ENCODE measurements at regions not wholly inside any gene's neighbourhood (a gene's known extent, or its start where the extent isn't known, plus 50 kb on each side); places are given as distances from the start of the nearest gene placed in this dataset.

DNA sequence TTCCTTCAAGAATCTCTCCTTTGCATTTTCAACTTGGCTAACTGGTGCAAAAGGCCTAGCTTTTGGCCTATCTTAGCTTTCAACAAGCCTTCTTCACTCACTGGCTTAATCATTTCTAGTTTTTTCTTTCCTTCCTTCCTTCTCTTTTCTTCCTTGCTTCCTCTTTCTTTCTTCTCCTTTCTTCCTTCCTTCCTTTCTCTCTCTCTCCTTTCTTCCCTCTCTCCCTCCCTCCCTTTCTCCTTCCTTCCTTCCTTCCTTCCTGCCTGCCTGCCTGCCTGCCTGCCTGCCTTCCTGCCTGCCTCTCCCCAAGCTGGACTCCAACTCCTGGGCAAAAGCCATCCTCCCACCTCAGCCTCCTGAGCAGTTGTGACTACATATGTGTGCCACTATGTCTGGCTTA is 176.2 kb upstream of the APCDD1 start:
- no peaks in the 10 kb centered on the region for H3K9me3 ChIP-seq (ENCODE audit: control insufficient read depth, insufficient read depth, low read length)
- H2BK20ac ChIP-seq (ENCODE audit: low read depth, low read length): no peak overlapping the region
- intact Hi-C loops (cut with micrococcal nuclease) (no loop called here), in situ Hi-C loops (cut with MboI; ENCODE audit: low sequenced_read_pairs) (no loop called here), dilution Hi-C loops (cut with HindIII; ENCODE audit: low sequenced_read_pairs, unreplicated experiment) (no loop called here)
- no TSS peak for BruUV-seq (replicated peaks)
- no peak overlapping the region for H4K5ac ChIP-seq (ENCODE audit: low read depth, low read length)
- no peak overlapping the region for H4K8ac ChIP-seq (ENCODE audit: low read depth in 2 of 2, low read length in 2 of 2)
- no peaks in the 10 kb centered on the region for H3K9me1 ChIP-seq (ENCODE audit: insufficient read depth, low read length)
- no peak overlapping the region for H3K9ac ChIP-seq (ENCODE audit: low read depth, low read length)
- H2BK5ac ChIP-seq (ENCODE audit: low read depth, low read length, poor library complexity, severe bottlenecking): no peak overlapping the region
- no peaks in the 10 kb centered on the region for H4K20me1 ChIP-seq (ENCODE audit: insufficient read depth, low read length)
- H2AK5ac ChIP-seq (ENCODE audit: low read depth, low read length): no peak overlapping the region
- no peak overlapping the region for H2BK15ac ChIP-seq (ENCODE audit: low read depth, low read length)
- H3K23ac ChIP-seq (ENCODE audit: low read depth, low read length): no peak overlapping the region
- H2BK120ac ChIP-seq (ENCODE audit: low read depth, low read length): no peak overlapping the region
- no peaks in the 10 kb centered on the region for H3K4me1 ChIP-seq (ENCODE audit: control insufficient read depth, insufficient read depth, low read length)
- H3K14ac ChIP-seq (replicated peaks; ENCODE audit: low read depth, low read length): no peak overlapping the region
- CTCF ChIA-PET: no interaction called here
- no peak overlapping the region for H3K4me2 ChIP-seq (ENCODE audit: low read depth, low read length)
- POLR2A ChIA-PET (ENCODE audit: unreplicated experiment): no interaction called here
- H3K79me1 ChIP-seq (ENCODE audit: low read depth in 1 of 2, low read length in 2 of 2): no peaks in the 10 kb centered on the region
- H3K18ac ChIP-seq (ENCODE audit: low read depth, low read length): no peak overlapping the region
- H3K56ac ChIP-seq (ENCODE audit: extremely low read depth, insufficient read depth, low read length): no peak overlapping the region
- peaks cover 10% of the 10 kb centered on the region for H3K27me3 ChIP-seq (ENCODE audit: control insufficient read depth, insufficient read depth, low read length)
- no peak overlapping the region for H4K91ac ChIP-seq (ENCODE audit: insufficient read depth, low read depth, low read length)
- H3K36me3 ChIP-seq (ENCODE audit: control insufficient read depth, insufficient read depth, low read length): no peaks in the 10 kb centered on the region
- no peak overlapping the region for H3K4me3 ChIP-seq (ENCODE audit: insufficient read depth, low read depth, low read length)
- DNase-seq: no peak
- no peak overlapping the region for H3K27ac ChIP-seq (ENCODE audit: insufficient read depth, low read length)
- no peak overlapping the region for H2AFZ ChIP-seq (replicated peaks; ENCODE audit: low read length, poor library complexity)
- no peak overlapping the region for H2AK9ac ChIP-seq (replicated peaks; ENCODE audit: low read depth, low read length, poor library complexity)
- no peak overlapping the region for H3K4ac ChIP-seq (ENCODE audit: low read depth, low read length)
- no peak for ATAC-seq (ENCODE audit: low read depth)
- no peak for TF ChIP-seq FOS (IDR thresholded peaks at IDR 0.05; ENCODE audit: low read depth, low read length)
- TF ChIP-seq, protein P1, sequence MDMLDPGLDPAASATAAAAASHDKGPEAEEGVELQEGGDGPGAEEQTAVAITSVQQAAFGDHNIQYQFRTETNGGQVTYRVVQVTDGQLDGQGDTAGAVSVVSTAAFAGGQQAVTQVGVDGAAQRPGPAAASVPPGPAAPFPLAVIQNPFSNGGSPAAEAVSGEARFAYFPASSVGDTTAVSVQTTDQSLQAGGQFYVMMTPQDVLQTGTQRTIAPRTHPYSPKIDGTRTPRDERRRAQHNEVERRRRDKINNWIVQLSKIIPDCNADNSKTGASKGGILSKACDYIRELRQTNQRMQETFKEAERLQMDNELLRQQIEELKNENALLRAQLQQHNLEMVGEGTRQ (IDR thresholded peaks at IDR 0.05; ENCODE audit: low read depth, low read length): no peak

All from IMR-90 (cell line).